A673 (cell line): ENCODE measurements at regions not wholly inside any gene's neighbourhood (a gene's known extent, or its start where the extent isn't known, plus 50 kb on each side); places are given as distances from the start of the nearest gene placed in this dataset.

ENCODE experiments used
- BruUV-seq: library from RNA; stranded (reverse); fragments of 400-500 nt; replicated peaks from 2 replicates; lab custom pipeline; 2021; lab: Mats Ljungman, UMichigan
- CTCF ChIA-PET: fragments of 300-600 bp; sonication (Branson Sonifier 250); formaldehyde crosslinking; loops from one replicate; lab custom pipeline; 2022; ENCODE audit warnings: antibody characterized with exemption; lab: Charles Lee
- POLR2A ChIA-PET: fragments of 300-600 bp; sonication (Branson Sonifier 250); formaldehyde crosslinking; loops from one replicate; lab custom pipeline; 2022; ENCODE audit warnings: antibody characterized with exemption; ENCODE audit not compliant: low non-redundant PET; lab: Charles Lee
- DNase-seq: peaks from one replicate; pipeline ENCODE4 v3.0.0-alpha.2; 2015; ENCODE audit warnings: low spot score
- H3K27ac ChIP-seq: fragments of 200-600 bp; sonication (generic); 2 replicates; pipeline ENCODE4 v1.5.1; 2016; ENCODE audit warnings: mixed run types, low read depth, mild to moderate bottlenecking, mixed read lengths, antibody characterized with exemption, low read length; ENCODE audit not compliant: poor library complexity, severe bottlenecking
- H3K27me3 ChIP-seq: fragments of 200-600 bp; sonication (generic); replicated peaks from 2 replicates; pipeline ENCODE4 v1.6.1; 2017; ENCODE audit warnings: mixed run types, low read depth, mild to moderate bottlenecking, mixed read lengths, antibody characterized with exemption, low read length; ENCODE audit not compliant: insufficient read depth, poor library complexity
- H3K36me3 ChIP-seq: fragments of 200-600 bp; sonication (generic); 2 replicates; pipeline ENCODE4 v1.6.1; 2016; ENCODE audit warnings: mixed run types, mild to moderate bottlenecking, mixed read lengths, antibody characterized with exemption, low read length; ENCODE audit not compliant: insufficient read depth, poor library complexity, severe bottlenecking
- H3K4me1 ChIP-seq: fragments of 200-600 bp; sonication (generic); 2 replicates; pipeline ENCODE4 v1.6.1; 2017; ENCODE audit warnings: mixed run types, mild to moderate bottlenecking, mixed read lengths, antibody characterized with exemption, low read length; ENCODE audit not compliant: insufficient read depth, poor library complexity, severe bottlenecking
- H3K4me3 ChIP-seq: fragments of 200-600 bp; sonication (generic); 2 replicates; pipeline ENCODE4 v1.5.1; 2016; ENCODE audit warnings: low read depth, mixed run types, mild to moderate bottlenecking, mixed read lengths, low read length; ENCODE audit not compliant: poor library complexity, severe bottlenecking
- H3K9me3 ChIP-seq: fragments of 200-600 bp; sonication (generic); 2 replicates; pipeline ENCODE4 v1.6.1; 2016; ENCODE audit warnings: mixed run types, low read depth, mild to moderate bottlenecking, mixed read lengths, antibody characterized with exemption, low read length; ENCODE audit not compliant: poor library complexity, severe bottlenecking
- CTCF ChIP-seq: fragments of 300-800, 200-600 bp; sonication (generic); conservative IDR thresholded peaks from 2 replicates; pipeline ENCODE4 v1.5.1; 2017; ENCODE audit warnings: low read depth, mild to moderate bottlenecking, antibody characterized with exemption, low read length, moderate library complexity, mixed read lengths
- EZH2 ChIP-seq: fragments of 200-600 bp; sonication (generic); IDR thresholded peaks from 2 replicates; pipeline ENCODE4 v1.6.1; 2017; ENCODE audit warnings: borderline replicate concordance, low read depth, mild to moderate bottlenecking, mixed read lengths, antibody characterized with exemption, low read length; ENCODE audit not compliant: poor library complexity, severe bottlenecking
- intact Hi-C: fragments of 100-400 bp; cut with micrococcal nuclease; formaldehyde crosslinking; loops from one replicate; pipeline ENCODE4 v1.10.0; 2022; ENCODE audit not compliant: unreplicated experiment

GRCh38 chr5:34529581-34530331 is 126.4 kb upstream of the RAI14 start:
- H3K27ac ChIP-seq = no peak overlapping the region
- H3K27me3 ChIP-seq = no peaks in the 10 kb centered on the region
- TF ChIP-seq EZH2 = no peak
- no peak for TF ChIP-seq CTCF
- no peaks in the 10 kb centered on the region for H3K36me3 ChIP-seq
- no peak overlapping the region for H3K4me3 ChIP-seq
- no TSS peak for BruUV-seq
- H3K4me1 ChIP-seq = no peaks in the 10 kb centered on the region
- ChIA-PET POLR2A (no interaction called here), CTCF (no interaction called here)
- intact Hi-C loops = no loop called here
- H3K9me3 ChIP-seq = no peaks in the 10 kb centered on the region
- no peak for DNase-seq

GRCh38 chr5:34530637-34531036 is 125.5 kb upstream of the RAI14 start:
- intact Hi-C loops = no loop called here
- Histone ChIP-seq H3K36me3 (no peaks in the 10 kb centered on the region), H3K9me3 (no peaks in the 10 kb centered on the region), H3K27ac (no peak overlapping the region), H3K4me1 (no peaks in the 10 kb centered on the region), H3K27me3 (no peaks in the 10 kb centered on the region), H3K4me3 (no peak overlapping the region)
- BruUV-seq = no TSS peak
- POLR2A ChIA-PET = no interaction called here
- CTCF ChIA-PET = no interaction called here
- TF ChIP-seq CTCF = no peak
- no peak for TF ChIP-seq EZH2
- DNase-seq = no peak

- Histone ChIP-seq H3K27ac (no peak overlapping the region), H3K4me3 (no peak overlapping the region), H3K27me3 (no peaks in the 10 kb centered on the region), H3K36me3 (no peaks in the 10 kb centered on the region), H3K9me3 (no peaks in the 10 kb centered on the region), H3K4me1 (no peaks in the 10 kb centered on the region)
- POLR2A ChIA-PET = no interaction called here
- TF ChIP-seq CTCF (no peak), EZH2 (no peak)
- BruUV-seq = no TSS peak
- intact Hi-C loops = no loop called here
- CTCF ChIA-PET = no interaction called here
- DNase-seq = no peak
Measured at GRCh38 chr5:34531751-34532360, 124.3 kb upstream of the RAI14 start.
